Loucy (cell line): ENCODE measurements at regions not wholly inside any gene's neighbourhood (a gene's known extent, or its start where the extent isn't known, plus 50 kb on each side); places are given as distances from the start of the nearest gene placed in this dataset.

Experiments
- H2AFZ ChIP-seq: fragments of 200-600 bp; sonication (generic); 2 replicates; pipeline ENCODE4 v1.6.0; 2016; ENCODE audit warnings: antibody characterized with exemption, mild to moderate bottlenecking, low read length, moderate library complexity
- H3F3A ChIP-seq: fragments of 200-600 bp; 2 replicates; pipeline ENCODE4 v1.6.0; 2016; ENCODE audit warnings: antibody characterized with exemption, low read depth, mild to moderate bottlenecking
- H3K27me3 ChIP-seq: fragments of 200-600 bp; sonication (generic); 2 replicates; pipeline ENCODE4 v1.6.1; 2014; ENCODE audit warnings: low read length, mild to moderate bottlenecking; ENCODE audit not compliant: insufficient read depth, poor library complexity, severe bottlenecking
- H3K36me3 ChIP-seq: fragments of 200-600 bp; sonication (generic); 2 replicates; pipeline ENCODE4 v1.6.1; 2016; ENCODE audit warnings: low read length; ENCODE audit not compliant: insufficient read depth
- H3K4me1 ChIP-seq: fragments of 200-600 bp; sonication (generic); 2 replicates; pipeline ENCODE4 v1.5.1; 2014; ENCODE audit warnings: low read length, mild to moderate bottlenecking; ENCODE audit not compliant: insufficient read depth, poor library complexity, severe bottlenecking
- H3K4me2 ChIP-seq: fragments of 200-600 bp; sonication (generic); 2 replicates; pipeline ENCODE4 v1.6.0; 2014; ENCODE audit warnings: antibody characterized with exemption, low read length, low read depth, mild to moderate bottlenecking; ENCODE audit not compliant: poor library complexity, severe bottlenecking
- H3K4me3 ChIP-seq: fragments of 200-600 bp; sonication (generic); 2 replicates; pipeline ENCODE4 v1.5.1; 2014; ENCODE audit warnings: low read length, mild to moderate bottlenecking, mixed read lengths; ENCODE audit not compliant: poor library complexity, severe bottlenecking
- H3K79me2 ChIP-seq: fragments of 200-600 bp; sonication (generic); 2 replicates; pipeline ENCODE4 v1.6.1; 2014; ENCODE audit warnings: low read length; ENCODE audit not compliant: insufficient read depth
- H3K9ac ChIP-seq: fragments of 200-600 bp; sonication (generic); 2 replicates; pipeline ENCODE4 v1.6.0; 2014; ENCODE audit warnings: mild to moderate bottlenecking, low read depth, low read length, moderate library complexity; ENCODE audit not compliant: poor library complexity, severe bottlenecking
- H3K9me2 ChIP-seq: fragments of 200-600 bp; sonication (generic); replicated peaks from 2 replicates; pipeline ENCODE4 v1.6.1; 2016; ENCODE audit warnings: low read depth, low read length, mixed read lengths
- H3K9me3 ChIP-seq: fragments of 200-600 bp; sonication (generic); 2 replicates; pipeline ENCODE4 v1.6.1; 2014; ENCODE audit warnings: mild to moderate bottlenecking, antibody characterized with exemption, low read length, low read depth; ENCODE audit not compliant: insufficient read depth
- H4K20me1 ChIP-seq: fragments of 200-600 bp; sonication (generic); 2 replicates; pipeline ENCODE4 v1.6.0; 2014; ENCODE audit warnings: antibody characterized with exemption, low read length, mild to moderate bottlenecking; ENCODE audit not compliant: insufficient read depth, poor library complexity, severe bottlenecking
- EZH2phosphoT487 ChIP-seq: fragments of 200-600 bp; IDR thresholded peaks from 2 replicates; pipeline ENCODE4 v1.6.1; 2018; ENCODE audit warnings: antibody characterized with exemption, mild to moderate bottlenecking, moderate library complexity, borderline replicate concordance
- TF ChIP-seq, protein P1 (sequence below): fragments of 200-600 bp; sonication (generic); conservative IDR thresholded peaks from 2 replicates; pipeline ENCODE4 v1.5.1; 2014; ENCODE audit warnings: mild to moderate bottlenecking, antibody characterized with exemption, low read length

GRCh38 chr3:26245236-26245635, 377.3 kb upstream of the LRRC3B start:
- no peaks in the 10 kb centered on the region for H3F3A ChIP-seq
- H3K27me3 ChIP-seq, result no peaks in the 10 kb centered on the region
- H3K36me3 ChIP-seq, result no peaks in the 10 kb centered on the region
- no peak overlapping the region for H2AFZ ChIP-seq
- TF ChIP-seq, protein P1, sequence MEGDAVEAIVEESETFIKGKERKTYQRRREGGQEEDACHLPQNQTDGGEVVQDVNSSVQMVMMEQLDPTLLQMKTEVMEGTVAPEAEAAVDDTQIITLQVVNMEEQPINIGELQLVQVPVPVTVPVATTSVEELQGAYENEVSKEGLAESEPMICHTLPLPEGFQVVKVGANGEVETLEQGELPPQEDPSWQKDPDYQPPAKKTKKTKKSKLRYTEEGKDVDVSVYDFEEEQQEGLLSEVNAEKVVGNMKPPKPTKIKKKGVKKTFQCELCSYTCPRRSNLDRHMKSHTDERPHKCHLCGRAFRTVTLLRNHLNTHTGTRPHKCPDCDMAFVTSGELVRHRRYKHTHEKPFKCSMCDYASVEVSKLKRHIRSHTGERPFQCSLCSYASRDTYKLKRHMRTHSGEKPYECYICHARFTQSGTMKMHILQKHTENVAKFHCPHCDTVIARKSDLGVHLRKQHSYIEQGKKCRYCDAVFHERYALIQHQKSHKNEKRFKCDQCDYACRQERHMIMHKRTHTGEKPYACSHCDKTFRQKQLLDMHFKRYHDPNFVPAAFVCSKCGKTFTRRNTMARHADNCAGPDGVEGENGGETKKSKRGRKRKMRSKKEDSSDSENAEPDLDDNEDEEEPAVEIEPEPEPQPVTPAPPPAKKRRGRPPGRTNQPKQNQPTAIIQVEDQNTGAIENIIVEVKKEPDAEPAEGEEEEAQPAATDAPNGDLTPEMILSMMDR, result no peak
- no peak for TF ChIP-seq EZH2phosphoT487
- H3K4me1 ChIP-seq, result peaks cover 3% of the 10 kb centered on the region
- H3K4me3 ChIP-seq, result no peak overlapping the region
- no peaks in the 10 kb centered on the region for H3K9me3 ChIP-seq
- H3K9ac ChIP-seq, result no peak overlapping the region
- H3K9me2 ChIP-seq, result no peaks in the 10 kb centered on the region
- H4K20me1 ChIP-seq, result no peaks in the 10 kb centered on the region
- no peaks in the 10 kb centered on the region for H3K79me2 ChIP-seq
- H3K4me2 ChIP-seq, result no peak overlapping the region

DNA sequence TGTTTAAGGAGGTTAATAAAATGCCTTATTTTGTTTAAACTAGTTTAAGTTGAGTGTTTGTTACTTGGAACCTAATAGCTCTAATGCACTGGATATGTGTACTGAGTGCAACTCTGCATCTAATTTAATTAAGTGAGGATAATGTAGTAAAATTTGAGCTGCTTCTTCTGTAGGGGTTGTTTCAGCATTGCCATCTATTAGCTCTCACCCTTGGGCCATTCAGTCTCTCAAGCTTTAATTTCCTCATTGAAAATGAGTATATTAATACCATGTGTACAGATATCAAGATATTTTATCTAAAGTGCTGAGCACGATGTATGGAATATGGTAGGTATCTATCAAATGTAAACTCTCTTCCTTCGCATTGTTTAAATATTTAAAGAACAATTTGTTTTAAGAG, 375.7 kb upstream of the LRRC3B start:
- Histone ChIP-seq H3K79me2 (no peaks in the 10 kb centered on the region), H3K4me2 (no peak overlapping the region), H3K36me3 (no peaks in the 10 kb centered on the region), H3K4me1 (peaks cover 3% of the 10 kb centered on the region), H3K9me2 (no peaks in the 10 kb centered on the region), H3K4me3 (no peak overlapping the region), H2AFZ (no peak overlapping the region), H3K9me3 (no peaks in the 10 kb centered on the region), H3F3A (no peaks in the 10 kb centered on the region), H3K9ac (no peak overlapping the region), H3K27me3 (no peaks in the 10 kb centered on the region), H4K20me1 (no peaks in the 10 kb centered on the region)
- TF ChIP-seq, protein P1, result no peak
- no peak for TF ChIP-seq EZH2phosphoT487

GRCh38 chr3:26247712-26248111, 374.9 kb upstream of the LRRC3B start:
- Histone ChIP-seq H3K9me3 (no peaks in the 10 kb centered on the region), H3K9ac (no peak overlapping the region), H3K4me1 (peaks cover 3% of the 10 kb centered on the region), H3K36me3 (no peaks in the 10 kb centered on the region), H3K27me3 (no peaks in the 10 kb centered on the region), H3K4me3 (no peak overlapping the region), H3F3A (no peaks in the 10 kb centered on the region), H4K20me1 (no peaks in the 10 kb centered on the region), H2AFZ (no peak overlapping the region), H3K4me2 (no peak overlapping the region), H3K79me2 (no peaks in the 10 kb centered on the region), H3K9me2 (no peaks in the 10 kb centered on the region)
- no peak for TF ChIP-seq EZH2phosphoT487
- TF ChIP-seq, protein P1, result no peak
